ENCODE measurements at regions not wholly inside any gene's neighbourhood (a gene's known extent, or its start where the extent isn't known, plus 50 kb on each side); places are given as distances from the start of the nearest gene placed in this dataset.

DNA sequence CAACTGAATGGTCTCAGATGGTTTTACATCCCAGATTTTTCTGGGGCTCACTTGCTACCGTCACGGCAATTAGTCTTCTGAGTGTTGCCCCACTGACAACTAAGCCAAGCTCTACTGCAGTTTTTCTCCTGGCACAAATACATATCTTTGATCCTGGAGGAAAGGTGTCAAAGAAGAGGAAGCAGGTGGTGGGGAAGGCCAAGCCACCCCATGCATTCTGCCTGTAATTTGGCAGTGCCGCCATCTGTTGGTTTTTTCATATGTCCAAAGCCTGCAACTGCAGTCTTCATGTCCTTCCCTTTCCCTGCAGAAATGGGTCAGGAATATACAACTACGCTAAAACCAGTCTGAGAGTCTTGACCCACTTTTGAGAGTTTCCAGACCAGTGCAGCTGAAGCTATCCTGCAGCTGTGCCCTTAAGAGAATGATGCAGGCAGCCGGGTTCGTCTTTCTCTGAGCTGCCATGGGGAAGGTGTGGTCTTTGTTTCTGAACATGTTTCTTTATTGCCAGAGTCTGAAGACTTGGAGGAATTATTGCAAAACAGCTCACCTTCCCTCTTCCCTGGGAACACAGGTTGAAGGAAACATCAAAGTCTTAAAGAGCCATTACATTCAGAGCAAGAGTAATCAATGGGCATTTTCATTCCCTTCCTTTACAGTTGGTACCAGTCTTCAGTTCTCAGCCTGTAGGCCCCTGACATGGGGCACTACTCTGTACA lies 71.8 kb upstream of the ATL2 start:
- Histone ChIP-seq H3K4me3 (no peak overlapping the region), H3K27ac (no peak overlapping the region), H3K27me3 (replicated peaks; ENCODE audit: insufficient read depth) (no peaks in the 10 kb centered on the region), H3K36me3 (no peaks in the 10 kb centered on the region), H3K4me1 (ENCODE audit: control insufficient read depth in 1 of 2, low read depth in 2 of 2) (peaks cover 0 to under 1% of the 10 kb centered on the region in 2 donors), H3K9me3 (no peaks in the 10 kb centered on the region)
- no peak for DNase-seq (ENCODE audit: low spot score)
- ATAC-seq (ENCODE audit: insufficient number of reproducible peaks, low FRiP score, low read depth): no peak
- TF ChIP-seq, protein P1, sequence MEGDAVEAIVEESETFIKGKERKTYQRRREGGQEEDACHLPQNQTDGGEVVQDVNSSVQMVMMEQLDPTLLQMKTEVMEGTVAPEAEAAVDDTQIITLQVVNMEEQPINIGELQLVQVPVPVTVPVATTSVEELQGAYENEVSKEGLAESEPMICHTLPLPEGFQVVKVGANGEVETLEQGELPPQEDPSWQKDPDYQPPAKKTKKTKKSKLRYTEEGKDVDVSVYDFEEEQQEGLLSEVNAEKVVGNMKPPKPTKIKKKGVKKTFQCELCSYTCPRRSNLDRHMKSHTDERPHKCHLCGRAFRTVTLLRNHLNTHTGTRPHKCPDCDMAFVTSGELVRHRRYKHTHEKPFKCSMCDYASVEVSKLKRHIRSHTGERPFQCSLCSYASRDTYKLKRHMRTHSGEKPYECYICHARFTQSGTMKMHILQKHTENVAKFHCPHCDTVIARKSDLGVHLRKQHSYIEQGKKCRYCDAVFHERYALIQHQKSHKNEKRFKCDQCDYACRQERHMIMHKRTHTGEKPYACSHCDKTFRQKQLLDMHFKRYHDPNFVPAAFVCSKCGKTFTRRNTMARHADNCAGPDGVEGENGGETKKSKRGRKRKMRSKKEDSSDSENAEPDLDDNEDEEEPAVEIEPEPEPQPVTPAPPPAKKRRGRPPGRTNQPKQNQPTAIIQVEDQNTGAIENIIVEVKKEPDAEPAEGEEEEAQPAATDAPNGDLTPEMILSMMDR (IDR thresholded peaks at IDR 0.05): no peak

DNA sequence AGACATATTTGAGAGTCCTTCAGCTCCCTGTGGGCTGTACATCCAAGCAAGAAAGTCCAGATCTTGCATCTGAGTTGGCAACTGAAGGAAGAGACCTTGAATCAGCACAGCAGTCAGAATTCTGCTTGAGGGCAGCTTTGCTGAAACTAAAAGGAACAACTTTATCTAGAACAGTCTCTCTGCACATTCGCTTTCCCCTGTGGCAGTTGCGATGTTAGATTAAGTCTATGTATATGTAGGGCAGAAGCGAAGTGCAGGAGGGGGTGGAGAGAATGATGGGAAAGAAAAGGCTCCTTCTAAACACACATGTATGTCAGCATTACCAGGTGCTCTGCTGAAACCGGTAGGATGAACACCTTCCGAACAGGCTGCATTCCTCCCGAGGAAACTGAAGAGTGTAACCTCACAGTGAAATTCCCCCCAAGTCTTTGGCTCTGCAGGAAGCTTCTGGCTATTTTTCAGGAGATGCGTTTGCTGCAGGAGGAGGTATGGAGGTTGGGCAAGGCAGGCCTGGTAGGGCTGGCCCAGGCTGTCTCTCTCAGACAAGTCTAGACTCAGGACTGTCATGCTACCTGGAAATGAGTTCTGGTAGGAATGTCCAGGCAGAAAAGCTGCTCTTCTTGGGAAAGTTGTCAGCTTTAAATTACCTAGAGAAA lies 70.0 kb upstream of the ATL2 start:
- TF ChIP-seq, protein P1 (IDR thresholded peaks at IDR 0.05): no peak
- H3K36me3 ChIP-seq: no peaks in the 10 kb centered on the region
- DNase-seq (ENCODE audit: low spot score) (no peak), ATAC-seq (ENCODE audit: insufficient number of reproducible peaks, low FRiP score, low read depth) (no peak)
- H3K9me3 ChIP-seq: no peaks in the 10 kb centered on the region
- H3K4me1 ChIP-seq (ENCODE audit: control insufficient read depth in 1 of 2, low read depth in 2 of 2): peaks cover 11 to 18% of the 10 kb centered on the region in 2 donors
- no peaks in the 10 kb centered on the region for H3K27me3 ChIP-seq (replicated peaks; ENCODE audit: insufficient read depth)
- no peak overlapping the region for H3K27ac ChIP-seq
- no peak overlapping the region for H3K4me3 ChIP-seq

DNA sequence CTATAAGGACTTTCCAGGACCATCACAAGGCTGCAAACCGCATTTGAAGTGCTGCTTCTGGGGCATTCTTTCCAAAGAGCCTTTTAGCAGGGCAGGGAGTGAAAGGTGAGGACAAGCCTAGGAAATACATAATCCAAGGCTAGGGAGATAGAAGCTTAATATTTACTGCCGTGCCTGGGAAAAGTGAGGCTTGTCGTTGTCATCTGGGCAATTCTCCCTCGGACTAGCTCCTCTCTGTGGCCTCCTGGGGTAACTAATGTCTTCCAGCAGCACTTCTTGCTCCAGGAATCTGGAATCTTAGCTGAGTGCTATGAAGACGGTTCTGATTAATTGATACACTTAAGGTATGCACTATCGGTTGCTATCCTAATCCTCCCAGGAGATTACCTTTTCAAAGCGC lies 69.3 kb upstream of the ATL2 start:
- ATAC-seq (ENCODE audit: insufficient number of reproducible peaks, low FRiP score, low read depth): no peak

DNA sequence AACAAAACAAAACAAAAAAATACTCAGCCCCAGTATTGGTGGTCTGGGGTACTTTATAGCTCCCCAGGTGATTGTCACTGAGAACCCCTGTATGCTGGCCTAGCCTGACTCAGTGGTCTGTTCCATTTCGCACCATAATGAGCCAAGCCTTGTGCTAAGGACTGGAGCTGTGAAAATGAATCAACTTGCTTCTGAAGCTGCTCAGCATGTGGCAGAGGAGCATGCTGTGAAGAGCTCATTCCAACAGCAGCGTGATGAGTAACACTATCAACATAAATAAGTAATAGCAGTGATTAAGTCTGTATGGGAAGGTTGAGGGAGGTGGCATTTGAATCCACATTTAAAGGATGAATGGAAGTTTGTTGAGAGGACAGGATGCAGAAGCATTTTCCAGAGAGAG lies 67.2 kb upstream of the ATL2 start:
- no peak overlapping the region for H3K4me3 ChIP-seq
- ATAC-seq (ENCODE audit: insufficient number of reproducible peaks, low FRiP score, low read depth) (no peak), DNase-seq (ENCODE audit: low spot score) (no peak)
- H3K4me1 ChIP-seq (ENCODE audit: control insufficient read depth in 1 of 2, low read depth in 2 of 2): peaks cover 11 to 21% of the 10 kb centered on the region in 2 donors
- no peaks in the 10 kb centered on the region for H3K27me3 ChIP-seq (replicated peaks; ENCODE audit: insufficient read depth)
- TF ChIP-seq, protein P1 (IDR thresholded peaks at IDR 0.05): no peak
- no peak overlapping the region for H3K27ac ChIP-seq
- H3K9me3 ChIP-seq: no peaks in the 10 kb centered on the region
- no peaks in the 10 kb centered on the region for H3K36me3 ChIP-seq

More for the DNA sequence above, 69.3 kb upstream of the ATL2 start:
- Histone ChIP-seq H3K27ac (no peak overlapping the region), H3K36me3 (no peaks in the 10 kb centered on the region), H3K9me3 (no peaks in the 10 kb centered on the region), H3K27me3 (replicated peaks; ENCODE audit: insufficient read depth) (no peaks in the 10 kb centered on the region), H3K4me1 (ENCODE audit: control insufficient read depth in 1 of 2, low read depth in 2 of 2) (peaks cover 11 to 21% of the 10 kb centered on the region in 2 donors), H3K4me3 (no peak overlapping the region)
- TF ChIP-seq, protein P1 (IDR thresholded peaks at IDR 0.05): no peak
- DNase-seq (ENCODE audit: low spot score): no peak

DNA sequence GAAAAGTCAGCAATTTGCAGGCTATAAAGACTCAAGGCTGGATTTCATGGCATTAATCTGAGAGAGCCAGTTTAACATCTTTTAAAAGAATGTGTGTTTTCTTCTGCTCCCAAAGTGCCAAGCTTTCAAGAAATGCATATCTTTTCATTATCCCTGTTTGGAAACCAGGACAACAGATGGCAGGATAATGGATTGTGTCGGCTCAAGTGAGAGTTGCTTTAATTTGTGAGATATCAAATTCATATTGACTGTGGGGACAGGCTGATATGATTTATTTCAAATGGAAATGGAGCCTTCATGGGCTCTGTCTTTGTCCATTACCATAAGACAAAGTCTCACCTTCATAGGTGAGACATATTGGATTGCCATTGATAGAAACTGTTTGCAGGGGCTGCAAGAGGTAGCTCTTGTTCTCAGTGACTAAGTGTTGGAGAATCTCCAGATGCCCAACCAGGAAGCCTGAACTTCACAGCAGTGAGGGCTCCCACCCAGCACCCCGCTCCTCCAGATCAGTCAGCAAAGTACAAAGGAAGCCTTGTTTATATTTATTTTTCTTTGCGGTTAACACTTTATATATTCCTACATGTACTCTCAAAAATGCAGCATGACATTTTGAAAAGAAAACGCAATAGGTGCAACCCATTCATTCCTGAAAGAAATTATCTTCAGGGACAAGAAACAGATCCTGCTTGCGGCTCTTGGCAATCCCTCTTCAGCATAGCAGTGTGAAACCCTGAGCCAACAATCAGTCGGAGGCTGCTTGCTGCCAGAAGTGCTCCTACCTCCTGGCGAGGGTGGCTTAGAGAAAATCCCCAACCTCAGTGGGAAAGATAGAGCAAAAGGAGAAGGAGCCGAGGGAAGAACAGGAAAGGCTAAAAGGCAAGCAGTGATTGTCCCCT lies 65.8 kb upstream of the ATL2 start:
- H3K4me3 ChIP-seq: peak overlapping the region; percentile 13
- no peaks in the 10 kb centered on the region for H3K36me3 ChIP-seq
- DNase-seq (ENCODE audit: low spot score) (no peak), ATAC-seq (ENCODE audit: insufficient number of reproducible peaks, low FRiP score, low read depth) (no peak)
- TF ChIP-seq, protein P1 (IDR thresholded peaks at IDR 0.05): no peak
- no peak overlapping the region for H3K27ac ChIP-seq
- no peaks in the 10 kb centered on the region for H3K27me3 ChIP-seq (replicated peaks; ENCODE audit: insufficient read depth)
- peaks cover 11 to 21% of the 10 kb centered on the region in 2 donors for H3K4me1 ChIP-seq (ENCODE audit: control insufficient read depth in 1 of 2, low read depth in 2 of 2)
- H3K9me3 ChIP-seq: no peaks in the 10 kb centered on the region

Measured in thoracic aorta (tissue), 2 donors.